ENCODE measurements at regions not wholly inside any gene's neighbourhood (a gene's known extent, or its start where the extent isn't known, plus 50 kb on each side); places are given as distances from the start of the nearest gene placed in this dataset.

DNA sequence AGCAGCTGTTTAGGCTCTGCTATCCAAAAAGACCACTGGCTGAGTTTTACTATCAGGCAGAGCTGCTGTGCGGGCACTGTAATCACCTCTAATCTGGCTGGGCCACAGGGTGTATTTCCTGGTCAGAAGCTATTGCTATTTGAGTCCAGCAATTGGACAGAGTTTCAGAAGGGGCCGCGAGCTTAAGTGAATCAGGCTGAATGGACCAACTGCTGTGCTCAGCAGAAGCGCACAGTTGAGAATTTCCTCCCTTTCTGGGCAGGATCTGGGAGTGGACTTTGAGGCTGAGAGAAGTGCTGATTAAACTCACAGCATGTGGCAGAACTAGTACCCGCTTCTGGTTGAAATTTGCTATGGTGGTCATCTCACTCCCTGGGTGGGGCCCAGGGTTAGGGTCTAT lies 251.8 kb downstream of the INSIG2 start:
- Histone ChIP-seq H3K36me3 (no peaks in the 10 kb centered on the region), H3K9me3 (no peaks in the 10 kb centered on the region), H3K27me3 (no peaks in the 10 kb centered on the region), H3K4me1 (no peaks in the 10 kb centered on the region), H3K27ac (no peak overlapping the region), H3K4me3 (replicated peaks in 1 of 3) (no peak overlapping the region)
- intact Hi-C loops (cut with DNase I) = no loop called here
- 69 to 87% methylated on average over 4 to 5 of the region's 5 CpGs for WGBS, 2 donors
- no peak for TF ChIP-seq POLR2A (IDR thresholded peaks at IDR 0.05)
- DNase-seq = no peak

DNA sequence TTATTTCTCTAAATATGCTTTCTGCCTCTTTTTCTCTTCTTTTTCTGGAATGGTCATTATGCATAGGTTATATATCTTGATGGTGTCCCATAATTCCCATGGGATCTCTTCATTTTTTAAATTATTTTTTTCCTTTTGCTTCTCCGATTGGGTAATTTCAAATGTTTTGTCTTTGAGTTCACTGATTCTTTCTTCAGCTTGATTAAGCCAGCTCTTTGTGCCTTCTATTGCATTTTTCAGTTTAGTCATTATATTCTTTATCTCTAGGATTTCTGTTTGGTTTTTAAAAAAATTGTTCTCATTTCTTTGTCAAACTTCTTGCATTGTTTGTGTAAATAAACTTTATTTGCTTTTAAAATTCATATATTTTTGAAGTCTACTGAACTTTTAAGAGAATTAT lies 251.1 kb downstream of the INSIG2 start:
- Histone ChIP-seq H3K4me3 (replicated peaks in 1 of 3) (no peak overlapping the region), H3K4me1 (no peaks in the 10 kb centered on the region), H3K36me3 (no peaks in the 10 kb centered on the region), H3K27me3 (no peaks in the 10 kb centered on the region), H3K27ac (no peak overlapping the region), H3K9me3 (no peaks in the 10 kb centered on the region)
- 93 to 97% methylated on average over 1 of the region's 1 CpG for WGBS, 2 donors
- DNase-seq = no peak
- intact Hi-C loops (cut with DNase I) = no loop called here
- TF ChIP-seq POLR2A (IDR thresholded peaks at IDR 0.05) = no peak
- TF ChIP-seq, protein P1, sequence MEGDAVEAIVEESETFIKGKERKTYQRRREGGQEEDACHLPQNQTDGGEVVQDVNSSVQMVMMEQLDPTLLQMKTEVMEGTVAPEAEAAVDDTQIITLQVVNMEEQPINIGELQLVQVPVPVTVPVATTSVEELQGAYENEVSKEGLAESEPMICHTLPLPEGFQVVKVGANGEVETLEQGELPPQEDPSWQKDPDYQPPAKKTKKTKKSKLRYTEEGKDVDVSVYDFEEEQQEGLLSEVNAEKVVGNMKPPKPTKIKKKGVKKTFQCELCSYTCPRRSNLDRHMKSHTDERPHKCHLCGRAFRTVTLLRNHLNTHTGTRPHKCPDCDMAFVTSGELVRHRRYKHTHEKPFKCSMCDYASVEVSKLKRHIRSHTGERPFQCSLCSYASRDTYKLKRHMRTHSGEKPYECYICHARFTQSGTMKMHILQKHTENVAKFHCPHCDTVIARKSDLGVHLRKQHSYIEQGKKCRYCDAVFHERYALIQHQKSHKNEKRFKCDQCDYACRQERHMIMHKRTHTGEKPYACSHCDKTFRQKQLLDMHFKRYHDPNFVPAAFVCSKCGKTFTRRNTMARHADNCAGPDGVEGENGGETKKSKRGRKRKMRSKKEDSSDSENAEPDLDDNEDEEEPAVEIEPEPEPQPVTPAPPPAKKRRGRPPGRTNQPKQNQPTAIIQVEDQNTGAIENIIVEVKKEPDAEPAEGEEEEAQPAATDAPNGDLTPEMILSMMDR (IDR thresholded peaks at IDR 0.05) = no peak

DNA sequence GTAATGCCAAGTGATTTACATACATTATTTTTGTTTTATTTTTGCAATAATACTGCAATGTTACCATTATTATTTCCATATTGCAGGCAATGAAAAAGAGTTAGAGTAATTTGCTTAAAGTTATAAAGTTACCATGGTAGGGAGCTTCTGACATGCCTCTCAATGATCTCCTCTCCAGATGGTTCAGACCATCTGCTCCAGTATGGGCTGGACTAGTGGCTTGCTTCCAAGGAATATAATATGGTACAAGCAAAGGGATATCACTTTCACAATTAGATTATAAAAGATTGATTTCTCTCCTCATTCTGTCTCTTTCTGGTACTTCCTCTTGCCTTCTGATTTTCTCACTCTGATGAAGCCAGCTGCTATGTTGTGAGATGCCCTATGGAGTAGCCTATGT lies 245.4 kb downstream of the INSIG2 start:
- Histone ChIP-seq H3K4me1 (no peaks in the 10 kb centered on the region), H3K27me3 (no peaks in the 10 kb centered on the region), H3K9me3 (no peaks in the 10 kb centered on the region), H3K4me3 (replicated peaks in 1 of 3) (no peak overlapping the region), H3K27ac (no peak overlapping the region), H3K36me3 (no peaks in the 10 kb centered on the region)
- intact Hi-C loops (cut with DNase I) = no loop called here
- no peak for DNase-seq
- TF ChIP-seq POLR2A (IDR thresholded peaks at IDR 0.05) = no peak
- TF ChIP-seq, protein P1 (IDR thresholded peaks at IDR 0.05) = no peak

DNA sequence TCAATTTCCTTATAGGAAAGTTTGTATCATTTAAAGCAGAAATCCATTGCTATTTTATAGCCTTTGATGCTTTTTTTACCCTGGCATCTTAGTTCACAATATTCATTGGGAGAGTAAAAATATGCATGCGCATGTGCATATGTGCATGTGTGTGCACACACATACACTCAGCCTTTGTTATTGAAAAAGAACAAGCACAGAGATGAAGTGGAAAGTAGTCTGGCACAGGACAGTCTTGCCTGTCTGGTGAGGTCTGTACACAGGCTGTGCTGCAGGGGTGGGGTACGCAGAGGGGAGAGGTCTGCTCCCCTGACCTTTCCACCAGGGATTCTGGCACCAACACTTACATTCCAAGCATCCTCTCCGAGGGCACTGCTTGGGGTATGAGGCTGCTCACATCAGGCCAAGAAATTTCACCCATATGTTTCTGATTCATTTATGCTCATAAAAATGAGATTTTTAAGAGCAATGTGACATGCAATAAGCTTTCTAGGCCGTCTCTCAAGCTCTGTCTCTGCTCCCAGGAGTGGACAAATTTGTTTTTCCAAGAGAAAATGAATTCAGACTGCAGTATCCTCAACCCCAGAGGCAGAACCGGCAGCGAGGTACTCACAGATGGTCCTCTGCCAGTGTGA lies 237.2 kb downstream of the INSIG2 start:
- Histone ChIP-seq H3K27me3 (no peaks in the 10 kb centered on the region), H3K27ac (no peak overlapping the region), H3K9me3 (no peaks in the 10 kb centered on the region), H3K4me3 (replicated peaks in 1 of 3) (no peak overlapping the region), H3K36me3 (no peaks in the 10 kb centered on the region), H3K4me1 (no peaks in the 10 kb centered on the region)
- no peak for TF ChIP-seq POLR2A (IDR thresholded peaks at IDR 0.05)
- TF ChIP-seq, protein P1 (IDR thresholded peaks at IDR 0.05) = no peak
- DNase-seq = no peak
- intact Hi-C loops (cut with DNase I) = no loop called here
- WGBS, 2 donors = 69 to 71% methylated on average over 6 of the region's 6 CpGs

DNA sequence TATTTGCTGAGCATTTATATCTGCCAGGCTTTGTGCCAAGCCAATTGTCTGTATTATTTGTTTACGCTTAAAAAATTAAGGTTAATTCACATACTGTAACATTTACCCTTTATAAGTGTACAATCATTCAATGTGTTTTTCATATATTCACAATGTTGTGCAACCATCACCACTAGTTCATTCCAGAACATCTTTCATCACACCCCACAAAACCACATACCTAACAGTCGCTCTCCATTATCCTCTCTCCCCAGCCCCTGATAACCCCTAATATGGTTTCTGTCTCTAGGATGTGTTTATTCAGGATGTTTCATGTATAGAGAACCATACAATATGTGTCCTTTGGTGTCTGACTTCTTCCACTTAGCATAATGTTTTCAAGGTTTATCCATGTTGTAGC lies 234.1 kb downstream of the INSIG2 start:
- H3K4me3 ChIP-seq (replicated peaks in 1 of 3) = no peak overlapping the region
- no peaks in the 10 kb centered on the region for H3K27me3 ChIP-seq
- TF ChIP-seq, protein P1 (IDR thresholded peaks at IDR 0.05) = no peak
- TF ChIP-seq POLR2A (IDR thresholded peaks at IDR 0.05) = no peak
- intact Hi-C loops (cut with DNase I) = no loop called here
- DNase-seq = no peak
- H3K27ac ChIP-seq = no peak overlapping the region
- H3K36me3 ChIP-seq = no peaks in the 10 kb centered on the region
- no peaks in the 10 kb centered on the region for H3K9me3 ChIP-seq
- WGBS, 2 donors = 95% methylated on average over 2 of the region's 2 CpGs
- H3K4me1 ChIP-seq = peaks cover 0 to 8% of the 10 kb centered on the region in 2 donors

Measured in thyroid gland (tissue), 4 donors.